Gastroesophageal sphincter (tissue), 3 donors: ENCODE measurements at regions not wholly inside any gene's neighbourhood (a gene's known extent, or its start where the extent isn't known, plus 50 kb on each side); places are given as distances from the start of the nearest gene placed in this dataset.

Experiments used
- POLR2A ChIP-seq, 2 donors: fragments of 450-650 bp; IDR thresholded peaks; one replicate each; pipeline ENCODE4 v1.6.1; 2017; ENCODE audit warnings: antibody characterized with exemption in 2 of 2, mild to moderate bottlenecking in 2 of 2, moderate library complexity in 1 of 2
- TF ChIP-seq, protein P1 (sequence below), 4 experiments: fragments of 200-600 bp in 2 of 4; fragments of 450-650 bp in 2 of 4; sonication (generic) in 1 of 4; IDR thresholded peaks; one replicate each; pipeline ENCODE4 v1.5.1; 2017 to 2019; ENCODE audit warnings: antibody characterized with exemption in 4 of 4, mild to moderate bottlenecking in 2 of 4, moderate library complexity in 2 of 4

GRCh38 chr3:130572769-130573168 is 55.8 kb downstream of the COL6A6 start:
- TF ChIP-seq, protein P1, sequence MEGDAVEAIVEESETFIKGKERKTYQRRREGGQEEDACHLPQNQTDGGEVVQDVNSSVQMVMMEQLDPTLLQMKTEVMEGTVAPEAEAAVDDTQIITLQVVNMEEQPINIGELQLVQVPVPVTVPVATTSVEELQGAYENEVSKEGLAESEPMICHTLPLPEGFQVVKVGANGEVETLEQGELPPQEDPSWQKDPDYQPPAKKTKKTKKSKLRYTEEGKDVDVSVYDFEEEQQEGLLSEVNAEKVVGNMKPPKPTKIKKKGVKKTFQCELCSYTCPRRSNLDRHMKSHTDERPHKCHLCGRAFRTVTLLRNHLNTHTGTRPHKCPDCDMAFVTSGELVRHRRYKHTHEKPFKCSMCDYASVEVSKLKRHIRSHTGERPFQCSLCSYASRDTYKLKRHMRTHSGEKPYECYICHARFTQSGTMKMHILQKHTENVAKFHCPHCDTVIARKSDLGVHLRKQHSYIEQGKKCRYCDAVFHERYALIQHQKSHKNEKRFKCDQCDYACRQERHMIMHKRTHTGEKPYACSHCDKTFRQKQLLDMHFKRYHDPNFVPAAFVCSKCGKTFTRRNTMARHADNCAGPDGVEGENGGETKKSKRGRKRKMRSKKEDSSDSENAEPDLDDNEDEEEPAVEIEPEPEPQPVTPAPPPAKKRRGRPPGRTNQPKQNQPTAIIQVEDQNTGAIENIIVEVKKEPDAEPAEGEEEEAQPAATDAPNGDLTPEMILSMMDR (IDR thresholded peaks at IDR 0.05), result no peak
- no peak for TF ChIP-seq POLR2A (IDR thresholded peaks at IDR 0.05)
